CD4-positive, CD25-positive, alpha-beta regulatory T cell (primary cell): ENCODE measurements at regions not wholly inside any gene's neighbourhood (a gene's known extent, or its start where the extent isn't known, plus 50 kb on each side); places are given as distances from the start of the nearest gene placed in this dataset.
"Not testable (repeated sequence)": the region's sequence is repeated elsewhere in the genome, so short reads cannot be mapped to it uniquely, and the experiment has no call there.

Experiments
- ATAC-seq, 2 donors: fragments of 150-1000 bp; cut with Tn5 transposase; one replicate each; pipeline ENCODE4 v1.10.0; 2021; ENCODE audit warnings: low read depth in 2 of 2, moderate number of reproducible peaks in 2 of 2, moderate library complexity in 1 of 2
- DNase-seq, 3 donors: peaks; one replicate each; pipeline versions ENCODE4 v3.0.0 to v3.0.0-alpha.2; 2012 to 2022; ENCODE audit warnings: mixed read lengths in 1 of 3
- H3K27ac ChIP-seq: one replicate; pipeline ENCODE4 v1.7.0; 2013; ENCODE audit warnings: mild to moderate bottlenecking, low read length; ENCODE audit not compliant: insufficient read depth, poor library complexity, severe bottlenecking
- H3K27me3 ChIP-seq: one replicate; pipeline ENCODE4 v1.7.0; 2013; ENCODE audit warnings: low read length; ENCODE audit not compliant: control insufficient read depth, insufficient read depth
- H3K36me3 ChIP-seq: one replicate; pipeline ENCODE4 v1.7.0; 2013; ENCODE audit warnings: mild to moderate bottlenecking, low read length, moderate library complexity; ENCODE audit not compliant: control insufficient read depth, insufficient read depth
- H3K4me1 ChIP-seq: 2 replicates; pipeline ENCODE4 v1.7.0; 2013; ENCODE audit warnings: mild to moderate bottlenecking, low read length; ENCODE audit not compliant: insufficient read depth, control insufficient read depth, poor library complexity, severe bottlenecking
- H3K4me3 ChIP-seq: one replicate; pipeline ENCODE4 v1.7.0; 2013; ENCODE audit warnings: low read depth, mild to moderate bottlenecking, low read length, moderate library complexity
- H3K9me3 ChIP-seq, 2 experiments: 1 replicate in 1 of 2; 2 replicates in 1 of 2; pipeline ENCODE4 v1.7.0; 2013; ENCODE audit warnings: low read length in 2 of 2, mild to moderate bottlenecking in 1 of 2, moderate library complexity in 1 of 2; ENCODE audit not compliant: control insufficient read depth in 2 of 2
- H3K27ac Mint-ChIP-seq, 3 donors: one replicate each; pipeline ENCODE4 v1.8.0; 2020 to 2022; ENCODE audit warnings: mild to moderate bottlenecking in 3 of 3, mixed read lengths in 3 of 3, moderate library complexity in 2 of 3
- H3K27me3 Mint-ChIP-seq: one replicate; pipeline ENCODE4 v1.8.0; 2022; ENCODE audit warnings: mild to moderate bottlenecking, mixed read lengths
- H3K36me3 Mint-ChIP-seq: one replicate; pipeline ENCODE4 v1.8.0; 2020; ENCODE audit warnings: mixed read lengths
- H3K4me1 Mint-ChIP-seq, 4 donors: one replicate each; pipeline ENCODE4 v1.8.0; 2020 to 2022; ENCODE audit warnings: mixed read lengths in 4 of 4, mild to moderate bottlenecking in 1 of 4
- H3K4me3 Mint-ChIP-seq, 4 donors: one replicate each; pipeline ENCODE4 v1.8.0; 2020 to 2022; ENCODE audit warnings: mild to moderate bottlenecking in 4 of 4, mixed read lengths in 4 of 4, moderate library complexity in 3 of 4
- H3K9me3 Mint-ChIP-seq, 7 donors: one replicate each; pipeline ENCODE4 v1.8.0; 2020 to 2022; ENCODE audit warnings: mixed read lengths in 7 of 7, mild to moderate bottlenecking in 3 of 7, moderate library complexity in 2 of 7

- Mint-ChIP-seq H3K4me3 (no peak overlapping the region), H3K27me3 (no peaks in the 10 kb centered on the region), H3K27ac (no peak overlapping the region), H3K4me1 (no peaks in the 10 kb centered on the region), H3K36me3 (no peaks in the 10 kb centered on the region), H3K9me3 (peaks cover 0 to 17% (median 6%) of the 10 kb centered on the region in 7 donors)
- Histone ChIP-seq H3K9me3 (peaks cover 0 to 2% of the 10 kb centered on the region in 2 experiments), H3K4me3 (no peak overlapping the region), H3K4me1 (no peaks in the 10 kb centered on the region), H3K27me3 (no peaks in the 10 kb centered on the region), H3K27ac (no peak overlapping the region), H3K36me3 (no peaks in the 10 kb centered on the region)
- DNase-seq (no peak), ATAC-seq (no peak)
Observed at GRCh38 chr13:64617231-64617630, 2612.9 kb downstream of the PCDH9 start.

GRCh38 chr13:64591971-64592370 is 2638.2 kb downstream of the PCDH9 start:
- Histone ChIP-seq H3K4me1 (no peaks in the 10 kb centered on the region), H3K27ac (no peak overlapping the region), H3K27me3 (no peaks in the 10 kb centered on the region), H3K4me3 (no peak overlapping the region), H3K36me3 (no peaks in the 10 kb centered on the region), H3K9me3 (no peaks in the 10 kb centered on the region)
- Mint-ChIP-seq H3K27me3 (no peaks in the 10 kb centered on the region), H3K9me3 (peaks cover 3 to 33% (median 12%) of the 10 kb centered on the region in 7 donors), H3K27ac (no peak overlapping the region), H3K4me3 (no peak overlapping the region), H3K36me3 (no peaks in the 10 kb centered on the region), H3K4me1 (peaks cover 0 to 6% (median 0%) of the 10 kb centered on the region in 4 donors)
- ATAC-seq, result no peak
- DNase-seq, result no peak

- no peak for DNase-seq
- Histone ChIP-seq H3K27ac (no peak overlapping the region), H3K9me3 (peaks cover 2 to 3% of the 10 kb centered on the region in 2 experiments), H3K4me3 (no peak overlapping the region), H3K36me3 (no peaks in the 10 kb centered on the region), H3K4me1 (no peaks in the 10 kb centered on the region), H3K27me3 (no peaks in the 10 kb centered on the region)
- H3K4me3 Mint-ChIP-seq, result no peak overlapping the region
- H3K36me3 Mint-ChIP-seq, result no peaks in the 10 kb centered on the region
- H3K27ac Mint-ChIP-seq, result no peak overlapping the region
- peaks cover 0 to 25% (median 8%) of the 10 kb centered on the region in 7 donors for H3K9me3 Mint-ChIP-seq
- H3K27me3 Mint-ChIP-seq, result no peaks in the 10 kb centered on the region
- no peaks in the 10 kb centered on the region for H3K4me1 Mint-ChIP-seq
- ATAC-seq, result no peak
Observed at GRCh38 chr13:64579331-64579730, 2650.8 kb downstream of the PCDH9 start.

- Histone ChIP-seq H3K4me3 (no peak overlapping the region), H3K27me3 (no peaks in the 10 kb centered on the region), H3K9me3 (peaks cover 0 to 4% of the 10 kb centered on the region in 2 experiments), H3K36me3 (no peaks in the 10 kb centered on the region), H3K27ac (no peak overlapping the region), H3K4me1 (no peaks in the 10 kb centered on the region)
- no peaks in the 10 kb centered on the region for H3K4me1 Mint-ChIP-seq
- peaks cover 9 to 51% (median 15%) of the 10 kb centered on the region in 7 donors for H3K9me3 Mint-ChIP-seq
- ATAC-seq (no peak), DNase-seq (no peak)
- no peak overlapping the region for H3K27ac Mint-ChIP-seq
- no peak overlapping the region for H3K4me3 Mint-ChIP-seq
- no peaks in the 10 kb centered on the region for H3K27me3 Mint-ChIP-seq
- H3K36me3 Mint-ChIP-seq, result no peaks in the 10 kb centered on the region
Observed at GRCh38 chr13:64568748-64569147, 2661.4 kb downstream of the PCDH9 start.

GRCh38 chr13:64558031-64558430 is 2672.1 kb downstream of the PCDH9 start:
- H3K27me3 ChIP-seq, ATAC-seq, H3K4me1 Mint-ChIP-seq, H3K36me3 ChIP-seq, H3K27ac ChIP-seq, H3K4me3 Mint-ChIP-seq, H3K27ac Mint-ChIP-seq, H3K4me1 ChIP-seq, H3K27me3 Mint-ChIP-seq, DNase-seq, H3K36me3 Mint-ChIP-seq, H3K4me3 ChIP-seq, H3K9me3 ChIP-seq: not testable (repeated sequence)
- peaks cover 0 to 15% (median 6%) of the 10 kb centered on the region in 7 donors for H3K9me3 Mint-ChIP-seq

- Mint-ChIP-seq H3K27me3 (no peaks in the 10 kb centered on the region), H3K9me3 (peaks cover 2 to 18% (median 5%) of the 10 kb centered on the region in 7 donors), H3K4me1 (no peaks in the 10 kb centered on the region), H3K4me3 (no peak overlapping the region), H3K27ac (no peak overlapping the region), H3K36me3 (no peaks in the 10 kb centered on the region)
- ATAC-seq (no peak), DNase-seq (no peak)
- no peak overlapping the region for H3K27ac ChIP-seq
- H3K36me3 ChIP-seq, result no peaks in the 10 kb centered on the region
- no peak overlapping the region for H3K4me3 ChIP-seq
- H3K4me1 ChIP-seq, result no peaks in the 10 kb centered on the region
- H3K27me3 ChIP-seq, result no peaks in the 10 kb centered on the region
- H3K9me3 ChIP-seq, result peaks cover 0 to 3% of the 10 kb centered on the region in 2 experiments
Observed at GRCh38 chr13:64556376-64556775, 2673.8 kb downstream of the PCDH9 start.

GRCh38 chr13:64553411-64554129 is 2676.6 kb downstream of the PCDH9 start:
- Mint-ChIP-seq H3K4me3 (no peak overlapping the region), H3K36me3 (no peaks in the 10 kb centered on the region), H3K4me1 (no peaks in the 10 kb centered on the region), H3K27ac (no peak overlapping the region), H3K27me3 (no peaks in the 10 kb centered on the region), H3K9me3 (peaks cover 2 to 32% (median 7%) of the 10 kb centered on the region in 7 donors)
- H3K27ac ChIP-seq, result no peak overlapping the region
- peaks cover 3 to 6% of the 10 kb centered on the region in 2 experiments for H3K9me3 ChIP-seq
- ATAC-seq, result no peak
- no peak for DNase-seq
- no peak overlapping the region for H3K4me3 ChIP-seq
- H3K27me3 ChIP-seq, result no peaks in the 10 kb centered on the region
- H3K4me1 ChIP-seq, result no peaks in the 10 kb centered on the region
- H3K36me3 ChIP-seq, result no peaks in the 10 kb centered on the region

- DNase-seq, result no peak
- Mint-ChIP-seq H3K4me3 (no peak overlapping the region), H3K9me3 (peaks cover 4 to 30% (median 9%) of the 10 kb centered on the region in 7 donors), H3K36me3 (no peaks in the 10 kb centered on the region), H3K4me1 (no peaks in the 10 kb centered on the region), H3K27me3 (no peaks in the 10 kb centered on the region), H3K27ac (no peak overlapping the region)
- Histone ChIP-seq H3K9me3 (peaks cover 3 to 6% of the 10 kb centered on the region in 2 experiments), H3K36me3 (no peaks in the 10 kb centered on the region), H3K4me1 (no peaks in the 10 kb centered on the region), H3K4me3 (no peak overlapping the region), H3K27me3 (no peaks in the 10 kb centered on the region), H3K27ac (no peak overlapping the region)
- ATAC-seq, result no peak
Observed at GRCh38 chr13:64551755-64552154, 2678.4 kb downstream of the PCDH9 start.
